ENCODE measurements at regions not wholly inside any gene's neighbourhood (a gene's known extent, or its start where the extent isn't known, plus 50 kb on each side); places are given as distances from the start of the nearest gene placed in this dataset.

- TF ChIP-seq BHLHE40 (IDR thresholded peaks at IDR 0.05; ENCODE audit: borderline replicate concordance in 1 of 2, low read depth in 2 of 2, low read length in 1 of 2) (no peak), KDM1A (IDR thresholded peaks at IDR 0.05; ENCODE audit: borderline replicate concordance) (no peak), TCF7 (IDR thresholded peaks at IDR 0.05; ENCODE audit: borderline replicate concordance) (no peak), NFYA (IDR thresholded peaks at IDR 0.05; ENCODE audit: borderline replicate concordance, low read depth, low read length) (no peak), KAT2A (conservative IDR thresholded peaks at IDR 0.05; ENCODE audit: control insufficient read depth, low read depth, low read length) (no peak)
These were observed 104.0 kb downstream of the GJA1 start (continued) for GRCh38 chr6:121539439-121539838.

DNA sequence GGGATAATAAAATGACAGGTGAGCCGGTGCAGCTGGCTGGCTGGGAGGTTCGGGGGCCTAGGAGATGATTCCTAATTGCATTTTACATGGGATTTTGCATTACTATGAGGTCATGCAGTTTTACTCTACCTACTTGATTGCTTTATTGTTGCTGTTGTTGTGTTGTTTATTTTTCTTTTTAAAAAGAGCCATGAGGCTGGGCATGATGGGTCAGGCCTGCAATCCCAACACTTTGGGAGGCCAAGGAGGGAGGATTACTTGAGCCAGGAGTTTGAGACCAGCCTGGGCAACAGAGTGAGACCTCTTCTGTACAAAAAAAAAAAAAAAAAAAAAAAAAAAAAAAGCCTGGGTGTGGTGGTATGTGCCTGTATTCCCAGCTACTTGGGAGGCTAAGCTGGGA is 104.8 kb downstream of the GJA1 start:
- POLR2A ChIA-PET: no interaction called here
- Histone ChIP-seq H3K9me3 (replicated peaks; ENCODE audit: control insufficient read depth, insufficient read depth, low read length) (no peaks in the 10 kb centered on the region), H4K20me1 (ENCODE audit: control insufficient read depth, insufficient read depth) (no peaks in the 10 kb centered on the region), H3K27ac (ENCODE audit: control insufficient read depth, insufficient read depth) (no peak overlapping the region), H3K4me3 (no peak overlapping the region), H3K27me3 (replicated peaks in 1 of 2; ENCODE audit: control insufficient read depth in 2 of 2, insufficient read depth in 2 of 2, low read length in 1 of 2) (no peaks in the 10 kb centered on the region), H3K4me2 (ENCODE audit: control insufficient read depth, insufficient read depth) (no peak overlapping the region), H2AFZ (ENCODE audit: control insufficient read depth, low read depth, low read length) (no peak overlapping the region), H3K36me3 (ENCODE audit: control insufficient read depth in 2 of 2, insufficient read depth in 2 of 2, low read length in 1 of 2) (no peaks in the 10 kb centered on the region), H3K79me2 (ENCODE audit: control insufficient read depth, insufficient read depth, low read length) (no peaks in the 10 kb centered on the region), H3K9ac (ENCODE audit: control insufficient read depth, insufficient read depth, low read length) (no peak overlapping the region), H3K4me1 (ENCODE audit: control insufficient read depth, insufficient read depth, low read length) (no peaks in the 10 kb centered on the region)
- no peak for DNase-seq (ENCODE audit: low read depth, low spot score)
- CTCF ChIA-PET: no interaction called here
- no peak for TF ChIP-seq CEBPB (IDR thresholded peaks at IDR 0.05; ENCODE audit: borderline replicate concordance in 1 of 2, low read depth in 2 of 2, low read length in 2 of 2)
- no peak for TF ChIP-seq STAT3 (IDR thresholded peaks at IDR 0.05; ENCODE audit: low read depth, low read length)
- TF ChIP-seq SPI1 (IDR thresholded peaks at IDR 0.05; ENCODE audit: borderline replicate concordance, insufficient read depth, low read depth, low read length): no peak
- no peak for TF ChIP-seq BHLHE40 (IDR thresholded peaks at IDR 0.05; ENCODE audit: borderline replicate concordance in 1 of 2, low read depth in 2 of 2, low read length in 1 of 2)
- TF ChIP-seq SUZ12 (IDR thresholded peaks at IDR 0.05; ENCODE audit: unreplicated experiment): no peak
- TF ChIP-seq JUND (IDR thresholded peaks at IDR 0.05; ENCODE audit: low read depth, low read length): no peak
- no peak for TF ChIP-seq KAT2A (conservative IDR thresholded peaks at IDR 0.05; ENCODE audit: control insufficient read depth, low read depth, low read length)
- no peak for TF ChIP-seq CHD2 (IDR thresholded peaks at IDR 0.05; ENCODE audit: borderline replicate concordance, low read depth, low read length)
- no peak for TF ChIP-seq RAD51 (IDR thresholded peaks at IDR 0.05)
- TF ChIP-seq DPF2 (IDR thresholded peaks at IDR 0.05): no peak
- TF ChIP-seq, protein P1, sequence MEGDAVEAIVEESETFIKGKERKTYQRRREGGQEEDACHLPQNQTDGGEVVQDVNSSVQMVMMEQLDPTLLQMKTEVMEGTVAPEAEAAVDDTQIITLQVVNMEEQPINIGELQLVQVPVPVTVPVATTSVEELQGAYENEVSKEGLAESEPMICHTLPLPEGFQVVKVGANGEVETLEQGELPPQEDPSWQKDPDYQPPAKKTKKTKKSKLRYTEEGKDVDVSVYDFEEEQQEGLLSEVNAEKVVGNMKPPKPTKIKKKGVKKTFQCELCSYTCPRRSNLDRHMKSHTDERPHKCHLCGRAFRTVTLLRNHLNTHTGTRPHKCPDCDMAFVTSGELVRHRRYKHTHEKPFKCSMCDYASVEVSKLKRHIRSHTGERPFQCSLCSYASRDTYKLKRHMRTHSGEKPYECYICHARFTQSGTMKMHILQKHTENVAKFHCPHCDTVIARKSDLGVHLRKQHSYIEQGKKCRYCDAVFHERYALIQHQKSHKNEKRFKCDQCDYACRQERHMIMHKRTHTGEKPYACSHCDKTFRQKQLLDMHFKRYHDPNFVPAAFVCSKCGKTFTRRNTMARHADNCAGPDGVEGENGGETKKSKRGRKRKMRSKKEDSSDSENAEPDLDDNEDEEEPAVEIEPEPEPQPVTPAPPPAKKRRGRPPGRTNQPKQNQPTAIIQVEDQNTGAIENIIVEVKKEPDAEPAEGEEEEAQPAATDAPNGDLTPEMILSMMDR (IDR thresholded peaks at IDR 0.05 in 2 of 3, conservative IDR thresholded peaks at IDR 0.05 in 1 of 3; ENCODE audit: control insufficient read depth in 2 of 3, extremely low read depth in 1 of 3, insufficient read depth in 1 of 3, low read depth in 3 of 3, low read length in 3 of 3): no peak
- TF ChIP-seq NFXL1 (IDR thresholded peaks at IDR 0.05; ENCODE audit: borderline replicate concordance): no peak
- TF ChIP-seq NR2C1 (IDR thresholded peaks at IDR 0.05): no peak
- TF ChIP-seq IKZF2 (IDR thresholded peaks at IDR 0.05): no peak
- no peak for TF ChIP-seq SIX5 (IDR thresholded peaks at IDR 0.05; ENCODE audit: low read depth, low read length, severe bottlenecking)
- TF ChIP-seq E2F4 (IDR thresholded peaks at IDR 0.05; ENCODE audit: low read depth, low read length): no peak
- RAD21 ChIA-PET (ENCODE audit: unreplicated experiment): no interaction called here
- SMC1A ChIA-PET (ENCODE audit: uncharacterized antibody, unreplicated experiment): no interaction called here
- in situ Hi-C loops (cut with MboI): no loop called here
- FAIRE-seq: no peak
- no TSS peak for BruUV-seq (replicated peaks)
- ATAC-seq: no peak
- intact Hi-C loops (cut with micrococcal nuclease; ENCODE audit: unreplicated experiment): no loop called here
- WGBS (ENCODE audit: insufficient coverage, insufficient replicate concordance, low lambda C conversion rate, missing lambda C conversion rate): 0% methylated on average over 2 of the region's 2 CpGs

Data from GM12878 (cell line).